Panc1 (cell line): ENCODE measurements at regions not wholly inside any gene's neighbourhood (a gene's known extent, or its start where the extent isn't known, plus 50 kb on each side); places are given as distances from the start of the nearest gene placed in this dataset.

ENCODE experiments used
- ATAC-seq: fragments of 200-7000 bp; cut with Tn5 transposase; 2 replicates; pipeline ENCODE4 v1.9.1; 2020; ENCODE audit warnings: mild to moderate bottlenecking, moderate library complexity
- BruUV-seq: library from RNA; stranded (reverse); fragments of 400-500 nt; replicated peaks from 2 replicates; lab custom pipeline; 2021; lab: Mats Ljungman, UMichigan
- CTCF ChIA-PET: fragments of 300-600 bp; sonication (Branson Sonifier 250); formaldehyde crosslinking; loops from one replicate; lab custom pipeline; 2022; ENCODE audit warnings: antibody characterized with exemption; lab: Charles Lee
- POLR2A ChIA-PET: fragments of 300-600 bp; sonication (Branson Sonifier 250); formaldehyde crosslinking; loops from one replicate; lab custom pipeline; 2022; ENCODE audit warnings: antibody characterized with exemption; lab: Charles Lee
- DNase-seq: peaks from one replicate; pipeline ENCODE4 v3.0.0-alpha.2; 2010; ENCODE audit warnings: low read depth, low spot score
- H3K27ac ChIP-seq: 2 replicates; pipeline ENCODE4 v1.5.1; 2011; ENCODE audit warnings: mild to moderate bottlenecking, low read length, inconsistent platforms
- H3K27me3 ChIP-seq: fragments of 200-500 bp; sonication (Bioruptor generic); 2 replicates; pipeline ENCODE4 v1.6.0; 2014; ENCODE audit warnings: low read length, inconsistent platforms; ENCODE audit not compliant: control insufficient read depth, insufficient read depth
- H3K36me3 ChIP-seq: fragments of 200-500 bp; sonication (Bioruptor generic); 2 replicates; pipeline ENCODE4 v1.5.1; 2014; ENCODE audit warnings: inconsistent platforms, mild to moderate bottlenecking, low read length, moderate library complexity; ENCODE audit not compliant: control insufficient read depth, insufficient read depth
- H3K4me1 ChIP-seq: 2 replicates; pipeline ENCODE4 v1.5.1; 2011; ENCODE audit warnings: inconsistent platforms, mild to moderate bottlenecking, low read length, moderate library complexity; ENCODE audit not compliant: control insufficient read depth, insufficient read depth
- H3K4me3 ChIP-seq, 2 experiments: 2 replicates each; pipeline ENCODE4 v1.5.1; 2011 to 2012; ENCODE audit warnings: low read depth in 2 of 2, low read length in 2 of 2, mild to moderate bottlenecking in 2 of 2, inconsistent platforms in 1 of 2, moderate library complexity in 1 of 2
- H3K9me3 ChIP-seq: fragments of 200-500 bp; sonication (Bioruptor generic); 2 replicates; pipeline ENCODE4 v1.5.1; 2014; ENCODE audit warnings: low read depth, mild to moderate bottlenecking, inconsistent platforms, low read length, moderate library complexity; ENCODE audit not compliant: control insufficient read depth, insufficient read depth
- POLR2AphosphoS5 ChIP-seq: IDR thresholded peaks from 2 replicates; pipeline ENCODE4 v1.6.1; 2012; ENCODE audit warnings: mild to moderate bottlenecking, low read depth, low read length, moderate library complexity
- SIN3A ChIP-seq: IDR thresholded peaks from 2 replicates; pipeline ENCODE4 v1.6.1; 2012; ENCODE audit warnings: low read depth, mild to moderate bottlenecking, low read length, moderate library complexity, borderline replicate concordance; ENCODE audit not compliant: insufficient read depth
- TCF7L2 ChIP-seq: IDR thresholded peaks from 2 replicates; pipeline ENCODE4 v1.6.1; 2011; ENCODE audit warnings: mild to moderate bottlenecking, low read depth, low read length, inconsistent platforms
- in situ Hi-C: cut with HindIII; loops from 2 replicates; pipeline ENCODE4 v1.10.0; 2016; ENCODE audit warnings: low sequenced_read_pairs, low pct_unique_long_range_greater_than_20kb
- intact Hi-C: fragments of 100-400 bp; cut with micrococcal nuclease; formaldehyde crosslinking; loops from one replicate; pipeline ENCODE4 v1.10.0; 2022; ENCODE audit not compliant: unreplicated experiment
- TF ChIP-seq, protein P1 (sequence below): fragments of 450-650 bp; IDR thresholded peaks from 2 replicates; pipeline ENCODE4 v1.5.1; 2017; ENCODE audit warnings: mild to moderate bottlenecking
- TF ChIP-seq, protein P2 (sequence below), 2 experiments: IDR thresholded peaks; 2 replicates each; pipeline ENCODE4 v1.6.1; 2011 to 2012; ENCODE audit warnings: low read depth in 2 of 2, control low read depth in 1 of 2, low read length in 1 of 2, mild to moderate bottlenecking in 1 of 2, moderate library complexity in 1 of 2; ENCODE audit not compliant: insufficient read depth in 1 of 2

DNA sequence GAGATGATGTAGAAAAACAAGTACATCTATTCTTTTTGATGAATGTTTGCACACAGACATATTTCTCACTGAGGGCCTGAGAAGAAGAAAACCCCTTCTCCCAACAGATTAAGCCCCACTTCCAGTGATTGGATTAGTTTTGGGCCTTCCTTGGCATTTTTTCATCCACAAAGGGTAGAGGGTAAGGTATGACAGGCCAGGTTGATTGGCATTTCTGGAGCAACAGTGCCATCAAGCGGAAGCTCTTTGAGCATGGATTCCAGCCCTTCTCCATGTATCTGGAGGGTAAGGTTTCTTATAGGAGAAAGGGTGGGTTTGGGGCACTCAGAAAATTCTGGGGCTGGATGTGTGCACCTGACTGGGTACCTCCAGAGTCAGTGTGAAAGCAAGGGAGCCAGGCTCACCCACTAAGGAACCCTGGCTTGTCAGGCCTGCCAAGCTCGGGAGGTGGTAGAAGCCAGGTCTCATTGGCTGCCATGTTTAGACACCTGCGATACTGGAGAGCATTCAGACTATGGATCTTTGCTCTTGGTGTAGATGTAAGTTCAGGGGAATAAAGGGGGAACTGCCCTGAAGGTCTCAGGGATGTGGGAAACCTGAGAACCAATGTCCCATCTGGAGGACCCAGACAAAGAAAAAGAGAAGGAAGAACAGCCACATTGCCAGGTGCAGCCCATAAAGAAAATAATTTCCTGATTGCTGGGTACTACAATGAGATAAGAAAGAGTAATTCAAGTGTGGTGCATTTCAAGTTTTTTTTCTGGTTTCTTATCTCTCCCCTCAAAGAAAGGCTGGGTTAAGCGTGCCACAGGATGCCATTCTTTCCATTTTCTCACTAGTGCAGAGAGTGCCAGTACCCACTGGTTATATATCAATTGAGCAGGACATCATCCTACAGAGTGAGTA lies 222.3 kb upstream of the AGTR2 start:
- intact Hi-C loops: no loop called here
- POLR2A ChIA-PET: no interaction called here
- BruUV-seq: no TSS peak
- no peaks in the 10 kb centered on the region for H3K27me3 ChIP-seq
- DNase-seq: no peak
- TF ChIP-seq POLR2AphosphoS5 (no peak), SIN3A (no peak), TCF7L2 (no peak)
- H3K36me3 ChIP-seq: no peaks in the 10 kb centered on the region
- ATAC-seq: no peak
- H3K27ac ChIP-seq: no peak overlapping the region
- no peaks in the 10 kb centered on the region for H3K9me3 ChIP-seq
- no peak overlapping the region for H3K4me3 ChIP-seq
- in situ Hi-C loops: no loop called here
- no peaks in the 10 kb centered on the region for H3K4me1 ChIP-seq
- CTCF ChIA-PET: no interaction called here

DNA sequence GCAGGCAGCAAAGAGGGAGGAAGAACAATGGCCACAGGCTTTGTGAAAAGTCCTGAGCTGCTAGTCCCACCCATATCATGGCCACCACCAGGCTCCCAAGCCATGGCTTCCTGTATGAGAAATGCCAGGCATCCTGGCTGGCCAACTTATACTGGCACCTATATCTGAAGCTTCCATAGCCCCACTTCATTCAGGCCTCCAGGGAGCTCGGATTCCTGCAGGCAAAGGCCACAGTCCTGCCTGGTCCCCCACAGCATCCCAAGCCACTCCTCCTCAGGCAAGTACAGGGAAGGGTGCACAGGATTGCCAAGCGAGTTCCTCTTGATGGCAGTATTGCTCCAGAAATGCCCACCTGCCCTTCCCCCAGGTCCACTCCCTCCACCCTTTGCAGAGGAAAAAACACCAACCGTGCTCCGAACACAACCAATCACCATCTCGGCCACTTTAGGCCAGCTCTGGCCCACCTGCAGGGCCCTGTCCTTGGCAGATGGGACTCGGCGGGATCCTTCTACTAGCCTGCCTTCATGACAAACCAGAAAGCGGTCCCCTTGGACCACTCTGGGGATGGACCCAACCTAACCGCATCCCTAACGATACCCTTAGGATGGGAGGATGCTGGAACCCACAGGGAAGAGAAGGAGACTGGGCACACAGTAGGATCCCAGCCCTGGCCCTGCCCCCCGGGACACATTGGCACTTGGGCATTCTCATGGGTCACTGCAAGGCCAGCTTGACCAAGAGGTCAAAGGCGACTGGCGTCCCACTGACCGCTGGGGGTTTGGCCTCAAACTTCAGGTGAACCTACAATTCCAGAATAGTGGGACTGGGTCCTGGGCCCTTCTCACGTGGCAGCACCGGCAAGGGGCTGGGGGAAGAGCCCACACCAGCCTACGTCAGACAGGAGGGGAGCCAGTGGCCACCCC lies 220.4 kb upstream of the AGTR2 start:
- H3K27ac ChIP-seq: no peak overlapping the region
- no peaks in the 10 kb centered on the region for H3K4me1 ChIP-seq
- no peaks in the 10 kb centered on the region for H3K27me3 ChIP-seq
- H3K4me3 ChIP-seq: no peak overlapping the region
- ATAC-seq (no peak), DNase-seq (no peak)
- CTCF ChIA-PET: no interaction called here
- intact Hi-C loops (no loop called here), in situ Hi-C loops (no loop called here)
- TF ChIP-seq SIN3A (no peak), POLR2AphosphoS5 (no peak), TCF7L2 (no peak)
- TF ChIP-seq, protein P1, sequence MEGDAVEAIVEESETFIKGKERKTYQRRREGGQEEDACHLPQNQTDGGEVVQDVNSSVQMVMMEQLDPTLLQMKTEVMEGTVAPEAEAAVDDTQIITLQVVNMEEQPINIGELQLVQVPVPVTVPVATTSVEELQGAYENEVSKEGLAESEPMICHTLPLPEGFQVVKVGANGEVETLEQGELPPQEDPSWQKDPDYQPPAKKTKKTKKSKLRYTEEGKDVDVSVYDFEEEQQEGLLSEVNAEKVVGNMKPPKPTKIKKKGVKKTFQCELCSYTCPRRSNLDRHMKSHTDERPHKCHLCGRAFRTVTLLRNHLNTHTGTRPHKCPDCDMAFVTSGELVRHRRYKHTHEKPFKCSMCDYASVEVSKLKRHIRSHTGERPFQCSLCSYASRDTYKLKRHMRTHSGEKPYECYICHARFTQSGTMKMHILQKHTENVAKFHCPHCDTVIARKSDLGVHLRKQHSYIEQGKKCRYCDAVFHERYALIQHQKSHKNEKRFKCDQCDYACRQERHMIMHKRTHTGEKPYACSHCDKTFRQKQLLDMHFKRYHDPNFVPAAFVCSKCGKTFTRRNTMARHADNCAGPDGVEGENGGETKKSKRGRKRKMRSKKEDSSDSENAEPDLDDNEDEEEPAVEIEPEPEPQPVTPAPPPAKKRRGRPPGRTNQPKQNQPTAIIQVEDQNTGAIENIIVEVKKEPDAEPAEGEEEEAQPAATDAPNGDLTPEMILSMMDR: no peak
- TF ChIP-seq, protein P2, sequence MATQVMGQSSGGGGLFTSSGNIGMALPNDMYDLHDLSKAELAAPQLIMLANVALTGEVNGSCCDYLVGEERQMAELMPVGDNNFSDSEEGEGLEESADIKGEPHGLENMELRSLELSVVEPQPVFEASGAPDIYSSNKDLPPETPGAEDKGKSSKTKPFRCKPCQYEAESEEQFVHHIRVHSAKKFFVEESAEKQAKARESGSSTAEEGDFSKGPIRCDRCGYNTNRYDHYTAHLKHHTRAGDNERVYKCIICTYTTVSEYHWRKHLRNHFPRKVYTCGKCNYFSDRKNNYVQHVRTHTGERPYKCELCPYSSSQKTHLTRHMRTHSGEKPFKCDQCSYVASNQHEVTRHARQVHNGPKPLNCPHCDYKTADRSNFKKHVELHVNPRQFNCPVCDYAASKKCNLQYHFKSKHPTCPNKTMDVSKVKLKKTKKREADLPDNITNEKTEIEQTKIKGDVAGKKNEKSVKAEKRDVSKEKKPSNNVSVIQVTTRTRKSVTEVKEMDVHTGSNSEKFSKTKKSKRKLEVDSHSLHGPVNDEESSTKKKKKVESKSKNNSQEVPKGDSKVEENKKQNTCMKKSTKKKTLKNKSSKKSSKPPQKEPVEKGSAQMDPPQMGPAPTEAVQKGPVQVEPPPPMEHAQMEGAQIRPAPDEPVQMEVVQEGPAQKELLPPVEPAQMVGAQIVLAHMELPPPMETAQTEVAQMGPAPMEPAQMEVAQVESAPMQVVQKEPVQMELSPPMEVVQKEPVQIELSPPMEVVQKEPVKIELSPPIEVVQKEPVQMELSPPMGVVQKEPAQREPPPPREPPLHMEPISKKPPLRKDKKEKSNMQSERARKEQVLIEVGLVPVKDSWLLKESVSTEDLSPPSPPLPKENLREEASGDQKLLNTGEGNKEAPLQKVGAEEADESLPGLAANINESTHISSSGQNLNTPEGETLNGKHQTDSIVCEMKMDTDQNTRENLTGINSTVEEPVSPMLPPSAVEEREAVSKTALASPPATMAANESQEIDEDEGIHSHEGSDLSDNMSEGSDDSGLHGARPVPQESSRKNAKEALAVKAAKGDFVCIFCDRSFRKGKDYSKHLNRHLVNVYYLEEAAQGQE (IDR thresholded peaks at IDR 0.05; ENCODE audit: insufficient read depth in 1 of 2, low read depth in 2 of 2, low read length in 1 of 2): no peak
- H3K9me3 ChIP-seq: peaks cover 4% of the 10 kb centered on the region; the same call in 1 of the 2 replicates
- POLR2A ChIA-PET: no interaction called here
- no TSS peak for BruUV-seq
- H3K36me3 ChIP-seq: no peaks in the 10 kb centered on the region
